HG03025 (cell line): ENCODE measurements at regions not wholly inside any gene's neighbourhood (a gene's known extent, or its start where the extent isn't known, plus 50 kb on each side); places are given as distances from the start of the nearest gene placed in this dataset.
"Not testable (repeated sequence)": the region's sequence is repeated elsewhere in the genome, so short reads cannot be mapped to it uniquely, and the experiment has no call there.

Experiments
- ATAC-seq: cut with Tn5 transposase; IDR thresholded peaks from one replicate; pipeline ENCODE4 v1.9.1; 2021; ENCODE audit warnings: mild to moderate bottlenecking, moderate library complexity; ENCODE audit not compliant: unreplicated experiment, low FRiP score

GRCh38 chr12:86407620-86408208 lies 151.5 kb upstream of the MGAT4C start:
- ATAC-seq, result no peak

- no peak for ATAC-seq
Measured at GRCh38 chr12:86389949-86390348, 133.8 kb upstream of the MGAT4C start.

- no peak for ATAC-seq
Measured at GRCh38 chr12:86387591-86388145, 131.5 kb upstream of the MGAT4C start.

- ATAC-seq, result not testable (repeated sequence)
Measured at GRCh38 chr12:86383759-86384158, 127.6 kb upstream of the MGAT4C start.

- no peak for ATAC-seq
Measured at GRCh38 chr12:86379337-86379736, 123.1 kb upstream of the MGAT4C start.

- no peak for ATAC-seq
Measured at GRCh38 chr12:86376052-86376451, 119.9 kb upstream of the MGAT4C start.

GRCh38 chr12:86373813-86374212 lies 117.6 kb upstream of the MGAT4C start:
- no peak for ATAC-seq

GRCh38 chr12:86367137-86367536 lies 110.9 kb upstream of the MGAT4C start:
- no peak for ATAC-seq

GRCh38 chr12:86349196-86349595 lies 93.0 kb upstream of the MGAT4C start:
- ATAC-seq, result no peak

GRCh38 chr12:86333955-86334522 lies 77.8 kb upstream of the MGAT4C start:
- no peak for ATAC-seq

GRCh38 chr12:86331457-86331856 lies 75.3 kb upstream of the MGAT4C start:
- no peak for ATAC-seq

- no peak for ATAC-seq
Measured at GRCh38 chr12:86331012-86331411, 74.8 kb upstream of the MGAT4C start.

GRCh38 chr12:86312232-86312631 lies 56.0 kb upstream of the MGAT4C start:
- ATAC-seq, result no peak
